Activated naive CD4-positive, alpha-beta T cell (primary cell): ENCODE measurements at regions not wholly inside any gene's neighbourhood (a gene's known extent, or its start where the extent isn't known, plus 50 kb on each side); places are given as distances from the start of the nearest gene placed in this dataset.
"Not testable (repeated sequence)": the region's sequence is repeated elsewhere in the genome, so short reads cannot be mapped to it uniquely, and the experiment has no call there.

Experiments
- DNase-seq, 4 experiments: peaks; one replicate each; lab custom pipeline; 2025; lab: John Stamatoyannopoulos, UW

DNA sequence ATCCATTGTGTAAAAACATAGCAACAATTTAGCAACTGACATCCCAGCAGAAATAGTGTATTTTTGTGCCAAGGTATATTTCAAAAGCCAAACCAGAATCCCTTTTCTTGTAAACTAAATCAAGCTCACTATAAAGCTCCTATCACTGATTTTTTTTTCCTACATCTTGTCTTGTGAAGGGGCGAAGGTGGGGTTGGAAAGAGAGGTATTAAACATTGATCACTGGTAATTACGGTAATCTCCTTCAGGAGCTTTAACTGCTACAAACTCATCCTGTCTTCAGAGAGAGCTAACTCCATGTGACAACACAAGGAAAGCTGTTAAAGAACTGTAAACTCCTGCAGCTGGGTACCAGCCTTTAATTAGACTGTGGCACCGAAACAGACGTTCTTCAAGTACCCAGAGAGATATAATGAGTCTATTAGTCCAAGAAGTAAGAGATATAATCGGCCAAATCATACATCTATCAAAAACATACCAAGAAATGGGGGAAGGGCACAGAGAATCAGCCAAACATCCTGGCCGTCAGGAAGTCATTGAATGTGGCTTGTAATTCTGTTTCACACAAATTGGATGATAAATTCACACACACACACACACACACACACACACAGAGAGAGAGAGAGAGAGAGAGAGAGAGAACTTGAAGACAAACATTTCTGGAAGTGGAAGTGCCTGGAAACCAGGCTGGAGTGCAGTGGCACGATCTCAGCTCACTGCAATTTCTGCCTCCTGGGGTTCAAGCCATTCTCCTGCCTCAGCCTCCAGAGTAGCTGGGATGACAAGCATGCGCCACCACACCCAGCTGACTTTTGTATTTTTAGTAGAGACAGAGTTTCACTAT, 111.9 kb upstream of the PPARGC1A start:
- DNase-seq: no peak

DNA sequence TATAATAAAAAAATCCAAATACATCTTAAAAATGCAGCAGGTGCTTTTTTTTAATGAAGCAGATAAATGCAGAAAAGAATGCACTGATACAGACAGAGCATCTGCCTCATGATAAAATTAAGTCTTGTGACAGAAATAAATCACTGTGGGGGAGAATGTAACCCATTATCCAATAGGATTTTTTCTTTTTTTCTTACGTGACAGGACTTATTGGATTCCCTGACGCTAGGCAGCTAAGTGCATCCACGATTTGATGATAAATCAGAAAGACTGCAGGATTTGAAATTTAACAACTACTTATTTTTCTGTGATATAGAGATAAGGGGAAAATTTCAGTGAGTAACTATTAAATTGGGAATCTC, 110.6 kb upstream of the PPARGC1A start:
- no peak for DNase-seq

DNA sequence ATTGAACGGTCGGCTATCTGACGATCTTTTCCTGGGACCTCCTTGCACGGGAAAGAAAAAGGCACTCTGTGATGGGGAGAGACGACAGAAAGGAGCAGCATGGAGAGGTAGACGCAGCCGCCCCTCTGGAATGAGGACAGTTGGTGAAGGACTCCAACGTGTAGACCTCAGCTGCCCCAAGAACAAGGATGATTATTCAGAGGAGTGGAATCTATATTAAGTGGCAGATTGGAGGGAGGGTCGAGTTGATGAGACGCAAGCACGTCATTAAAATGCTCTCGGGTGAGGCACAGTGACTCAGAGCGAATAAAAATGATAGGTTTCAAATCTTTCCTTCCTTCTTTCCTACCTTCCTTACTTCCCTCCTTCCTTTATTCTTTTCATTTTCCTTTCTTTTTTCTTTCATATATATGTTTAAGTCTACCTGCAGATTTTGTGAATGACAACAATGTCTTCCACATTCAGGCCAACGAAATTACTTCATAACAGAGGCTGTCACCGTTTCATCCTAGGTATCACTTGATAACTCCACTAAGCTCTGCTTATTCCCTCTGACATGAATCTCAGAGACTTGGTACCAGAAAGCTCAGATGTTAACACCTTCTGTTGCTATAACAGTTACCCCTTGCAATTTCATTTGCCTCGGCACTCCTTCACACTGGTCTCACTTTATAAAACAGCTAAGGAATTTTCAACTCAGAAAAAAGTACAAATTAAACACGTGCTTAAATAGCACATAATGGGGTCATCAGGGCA, 110.0 kb upstream of the PPARGC1A start:
- DNase-seq: no peak

DNA sequence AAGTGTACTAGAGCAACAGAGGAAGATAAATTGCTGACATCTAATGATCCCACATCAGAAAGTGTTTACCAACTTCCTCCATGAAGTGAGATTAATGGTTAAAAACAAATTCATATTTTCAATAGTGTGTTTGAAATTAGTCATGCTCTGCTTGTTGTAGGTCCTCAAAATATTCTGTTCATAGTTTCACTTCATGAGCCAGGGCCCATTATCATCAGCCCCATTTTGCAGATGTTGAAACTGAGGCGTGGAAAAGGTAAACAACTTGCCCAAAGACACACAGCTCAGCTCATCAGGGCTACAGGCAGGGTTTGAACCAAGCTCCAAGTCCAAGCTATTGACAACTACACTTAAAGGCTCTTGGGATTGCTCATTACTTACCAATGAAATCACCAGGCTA, 103.5 kb upstream of the PPARGC1A start:
- DNase-seq: no peak

DNA sequence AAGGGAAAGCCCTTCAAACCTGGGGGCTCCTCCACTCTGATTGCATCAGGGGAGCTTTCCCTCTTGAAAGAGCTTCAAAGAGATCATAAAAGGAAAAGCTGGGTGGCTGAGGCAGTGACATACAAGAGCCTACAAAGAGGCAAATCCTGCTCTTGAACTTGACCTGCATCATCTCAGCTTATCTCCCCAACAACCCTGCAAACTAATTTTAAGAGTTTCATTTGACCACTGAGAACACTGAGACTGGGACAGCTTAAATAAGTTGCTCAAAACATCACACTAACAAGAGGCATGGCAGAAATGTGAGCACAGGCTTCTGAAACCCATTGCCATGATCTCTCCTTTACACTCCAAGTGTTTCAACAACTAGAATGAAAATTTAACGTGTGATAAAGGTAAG, 101.6 kb upstream of the PPARGC1A start:
- no peak for DNase-seq

DNA sequence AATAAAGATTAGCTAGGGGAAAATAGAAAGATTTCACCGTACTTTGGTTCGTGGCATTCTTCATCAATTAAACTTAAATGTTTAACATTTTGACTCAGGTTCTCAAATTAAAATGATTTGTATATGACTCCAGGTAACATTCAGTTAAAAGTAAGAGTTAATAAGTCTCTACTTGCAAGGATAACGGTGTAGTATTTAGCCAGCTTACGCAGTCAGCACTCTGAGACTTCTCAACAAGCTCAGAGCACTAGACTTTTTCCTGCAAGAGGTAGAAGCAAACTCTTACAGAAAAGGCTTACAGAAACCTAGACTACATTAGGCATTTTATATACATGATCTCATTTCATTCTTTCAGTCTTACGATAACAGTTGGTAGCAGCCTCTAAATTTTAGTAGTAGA, 96.4 kb upstream of the PPARGC1A start:
- no peak for DNase-seq

DNA sequence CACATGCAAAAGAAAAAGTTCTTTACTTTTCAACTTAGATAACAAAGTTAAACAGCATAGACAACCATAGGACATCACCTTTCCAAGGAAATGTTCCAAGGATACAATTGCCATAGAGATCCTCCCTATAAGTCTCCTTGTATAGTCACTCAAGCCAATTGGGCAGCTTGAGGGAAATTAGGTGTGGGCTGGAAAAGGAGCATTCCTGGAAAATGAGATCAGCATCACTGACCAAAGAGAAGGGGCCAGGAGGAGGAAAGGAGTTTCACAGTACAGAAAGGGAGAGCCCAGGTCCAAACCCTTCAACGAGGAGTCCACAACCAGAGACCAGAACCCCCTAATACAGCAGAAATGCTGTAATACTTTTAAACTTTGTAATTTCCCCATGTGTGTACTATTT, 91.5 kb upstream of the PPARGC1A start:
- no peak for DNase-seq

DNA sequence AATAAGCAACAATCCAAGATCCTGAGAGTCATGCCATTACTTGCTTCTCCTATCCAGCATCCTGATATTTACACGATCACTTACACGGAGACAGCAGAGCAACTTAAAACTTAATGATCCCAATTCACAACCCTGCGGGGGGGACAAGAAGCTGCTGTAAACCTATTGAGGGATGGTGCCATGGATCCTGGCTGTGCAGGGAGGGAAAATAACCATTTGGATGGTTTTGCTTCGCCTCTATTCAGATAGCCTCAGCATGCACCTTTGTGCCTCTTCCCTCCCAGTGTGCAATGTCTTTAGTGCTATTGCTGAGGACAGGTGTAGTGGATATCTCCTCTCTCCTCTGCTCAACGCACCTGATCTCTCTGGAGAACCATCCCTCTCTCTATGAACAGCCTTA, 89.7 kb upstream of the PPARGC1A start:
- DNase-seq: no peak

DNA sequence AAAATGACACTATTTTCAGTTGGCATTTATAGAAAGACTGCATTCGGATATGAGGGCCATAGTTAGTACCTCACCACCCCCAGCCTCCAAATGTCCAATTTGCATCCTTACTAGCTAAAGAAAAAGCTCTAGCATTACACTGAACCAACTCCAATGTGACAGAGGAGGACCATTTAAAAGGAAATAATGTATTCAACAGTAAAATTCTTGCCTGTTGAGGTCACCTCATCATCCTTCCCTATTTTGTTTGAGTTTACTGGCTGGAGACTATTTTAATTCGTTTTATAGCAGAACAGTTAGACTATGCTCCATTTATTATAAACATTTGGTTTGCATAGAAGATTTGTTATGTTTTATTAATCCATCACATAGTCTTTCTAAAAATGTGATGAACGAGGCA, 88.2 kb upstream of the PPARGC1A start:
- no peak for DNase-seq

DNA sequence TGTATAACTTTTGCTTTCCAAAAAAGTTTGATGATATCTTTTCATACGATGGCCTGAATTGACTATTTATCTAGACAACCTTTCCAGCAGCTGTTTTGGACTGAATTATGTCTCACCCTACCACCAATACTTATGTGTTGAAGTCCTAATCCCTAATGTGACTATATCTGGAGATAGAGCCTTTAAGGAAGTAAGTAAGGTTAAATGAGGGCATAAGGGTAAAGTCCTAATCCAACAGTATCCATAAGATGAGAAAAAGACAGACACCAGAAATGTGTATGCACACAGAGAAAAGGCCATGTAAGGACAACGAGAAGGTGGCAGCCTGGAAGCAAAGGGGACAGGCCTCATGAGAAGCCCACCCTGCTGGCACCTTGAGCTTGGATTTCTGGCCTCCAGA, 86.6 kb upstream of the PPARGC1A start:
- DNase-seq: no peak

DNA sequence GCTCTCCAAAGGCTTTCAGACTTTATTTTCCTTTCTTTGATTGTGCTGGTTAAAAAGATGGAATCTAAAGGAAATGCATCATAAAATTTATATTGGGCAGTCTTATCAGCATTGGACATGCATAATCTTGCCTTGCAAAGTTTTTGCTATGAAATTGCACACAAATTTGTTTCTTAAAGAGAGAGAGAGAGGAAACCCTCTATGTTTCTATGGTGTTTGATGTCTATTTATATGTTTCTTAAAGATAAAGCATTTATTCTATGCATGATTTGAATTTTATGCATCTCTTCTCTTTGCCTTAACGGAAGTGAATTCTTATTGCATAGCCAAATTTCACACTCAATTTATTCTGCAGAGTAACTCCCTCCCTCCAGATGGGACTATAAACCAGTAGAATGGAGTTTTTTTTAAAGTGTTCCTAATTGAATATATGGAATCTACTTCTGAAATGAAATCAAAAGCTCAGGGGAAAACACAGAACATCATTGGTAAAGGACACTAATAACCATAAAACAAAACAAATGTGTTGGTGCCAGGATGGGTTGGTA, 83.5 kb upstream of the PPARGC1A start:
- DNase-seq: no peak

DNA sequence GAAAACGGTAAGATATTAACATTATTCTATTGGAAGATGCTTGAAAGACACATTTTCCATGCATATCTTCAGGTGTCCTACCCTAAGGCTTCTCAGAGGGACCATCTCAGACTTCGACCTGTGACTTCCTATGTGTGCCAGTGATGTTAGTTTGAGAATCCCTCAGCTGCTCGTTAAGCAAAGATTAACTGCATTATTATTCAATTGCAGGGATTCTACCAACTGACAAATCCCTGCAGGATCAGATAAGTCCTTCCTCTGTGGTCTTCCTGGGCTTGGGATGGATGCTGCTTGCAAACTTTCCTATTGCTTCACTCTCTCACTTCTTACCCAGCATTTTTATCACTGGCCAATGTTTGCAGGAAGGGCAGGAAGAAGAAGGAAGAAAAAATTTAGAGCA, 83.0 kb upstream of the PPARGC1A start:
- no peak for DNase-seq

DNA sequence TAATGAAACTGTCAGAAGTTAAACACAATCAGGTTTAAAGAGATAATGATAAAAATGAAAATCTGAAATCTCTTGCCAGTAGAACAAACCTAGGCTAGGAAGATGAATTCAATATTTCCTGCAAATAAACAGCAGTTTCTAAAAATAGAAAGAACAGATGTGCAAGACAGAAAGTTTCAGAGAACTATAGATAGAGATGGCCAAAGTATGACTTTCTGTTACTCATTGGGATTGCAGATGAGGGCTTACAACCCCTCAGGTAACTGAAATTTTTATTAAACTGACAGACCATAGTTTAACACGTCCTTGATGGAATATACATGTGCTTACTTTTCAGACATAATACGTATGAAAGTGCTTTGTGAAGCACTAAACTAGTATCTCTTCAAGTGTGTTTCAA, 82.3 kb upstream of the PPARGC1A start:
- no peak for DNase-seq

DNA sequence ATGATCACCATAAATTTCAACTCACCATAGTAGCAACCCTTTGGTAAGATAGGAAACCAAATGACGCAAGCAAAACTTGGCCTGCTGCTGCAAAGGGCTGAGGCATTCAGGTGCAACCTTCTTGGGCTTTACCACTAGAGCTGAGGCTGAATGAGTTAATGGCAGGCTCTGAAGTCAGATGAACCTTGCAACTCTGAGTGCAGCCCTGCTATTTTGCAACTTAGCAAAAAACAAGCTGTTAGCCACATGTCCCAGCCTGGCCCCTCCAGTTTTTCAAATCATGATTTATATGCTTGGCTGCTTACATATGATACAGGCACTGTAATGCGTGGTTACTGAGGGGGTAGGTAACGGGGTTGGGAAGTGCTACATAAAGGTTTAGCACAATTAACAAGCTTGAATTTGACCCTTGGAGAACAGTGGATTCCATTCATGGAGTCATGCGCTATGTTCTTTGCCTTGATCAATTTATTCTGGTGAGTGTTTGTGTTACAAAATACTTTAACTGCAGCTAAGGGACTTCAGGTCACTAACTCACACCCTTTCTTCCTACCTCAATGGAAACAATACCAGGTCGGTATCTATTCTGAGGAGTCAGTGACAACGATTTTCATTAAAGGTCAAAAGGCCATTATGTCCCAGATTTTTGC, 80.5 kb upstream of the PPARGC1A start:
- DNase-seq: no peak

DNA sequence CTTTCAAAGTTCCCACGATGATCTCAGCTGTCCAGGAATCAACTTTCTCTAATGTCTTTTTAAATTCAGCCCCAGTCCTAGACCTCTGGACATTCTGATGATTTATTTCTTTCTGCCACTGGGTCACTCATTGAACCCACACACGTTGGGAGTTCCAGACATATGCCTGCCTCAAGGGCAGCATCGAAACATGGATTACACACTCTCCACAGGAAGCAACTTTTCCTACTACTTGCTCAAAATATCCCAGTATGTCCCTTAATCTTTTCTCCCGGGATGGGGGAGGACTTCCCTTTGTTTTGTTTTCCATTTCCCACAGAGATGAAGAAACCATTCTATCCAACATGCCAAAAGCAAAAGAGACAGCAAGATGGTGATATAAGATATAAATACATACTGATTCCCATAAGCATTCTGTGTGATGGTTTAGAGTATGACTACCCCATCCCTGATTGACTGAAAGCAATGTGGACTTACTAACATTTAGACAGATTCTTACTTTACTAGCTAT, 79.8 kb upstream of the PPARGC1A start:
- DNase-seq: no peak

DNA sequence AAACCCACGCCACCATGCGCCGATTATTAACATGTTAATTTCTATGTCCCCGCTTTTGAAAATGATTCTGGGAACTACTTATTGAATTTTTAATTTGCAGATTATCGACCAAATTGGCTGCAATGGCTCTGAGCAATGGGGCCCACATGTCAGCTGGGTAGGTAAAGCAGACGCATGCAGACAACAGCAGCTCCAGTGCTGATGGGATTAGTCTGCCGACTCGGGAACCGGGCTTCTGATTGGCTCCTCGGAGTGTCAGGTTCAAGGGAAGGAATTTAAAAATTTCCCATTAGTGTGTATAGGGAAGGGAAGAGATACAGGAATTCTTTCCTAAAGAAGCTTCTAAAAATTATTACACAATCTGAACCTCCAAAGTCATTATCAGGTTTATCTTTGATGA, 77.4 kb upstream of the PPARGC1A start:
- no peak for DNase-seq

DNA sequence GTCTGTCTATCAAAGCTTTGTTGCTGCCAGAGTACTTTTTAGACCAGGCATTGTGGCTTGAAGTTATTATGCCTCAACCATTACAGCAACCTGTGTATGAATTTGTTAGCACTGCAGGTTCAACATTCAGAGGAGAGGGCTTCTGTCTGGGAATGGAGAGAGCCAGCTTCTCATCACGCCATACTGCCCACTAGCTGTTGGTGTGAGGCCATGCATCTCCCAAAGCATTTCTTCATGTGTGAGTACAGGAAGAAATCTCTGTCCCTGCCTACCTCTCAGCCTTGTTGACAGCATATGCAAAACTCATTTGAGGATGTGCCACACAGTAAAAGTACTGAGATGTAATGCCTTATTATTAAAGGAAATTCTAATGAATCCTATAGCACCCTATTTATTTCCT, 76.9 kb upstream of the PPARGC1A start:
- no peak for DNase-seq

DNA sequence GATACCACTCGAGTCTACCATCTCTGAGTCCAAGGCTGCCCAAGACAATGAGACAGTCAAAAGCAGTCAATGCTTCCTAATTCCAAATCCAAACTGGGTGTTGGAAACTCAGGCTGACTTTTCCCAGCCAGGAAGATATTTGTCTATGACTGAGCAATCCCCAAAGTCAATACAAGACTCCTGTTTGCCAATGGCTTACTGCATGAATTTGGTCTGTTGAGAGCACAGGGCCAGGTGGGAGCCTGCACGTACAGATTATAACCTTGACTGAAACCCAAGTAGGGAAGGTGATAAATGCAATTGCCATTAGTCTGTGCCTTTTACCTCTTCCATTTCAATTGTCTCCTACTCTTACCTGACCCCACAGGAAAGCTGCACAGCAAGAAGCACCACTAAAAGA, 72.6 kb upstream of the PPARGC1A start:
- DNase-seq: no peak

DNA sequence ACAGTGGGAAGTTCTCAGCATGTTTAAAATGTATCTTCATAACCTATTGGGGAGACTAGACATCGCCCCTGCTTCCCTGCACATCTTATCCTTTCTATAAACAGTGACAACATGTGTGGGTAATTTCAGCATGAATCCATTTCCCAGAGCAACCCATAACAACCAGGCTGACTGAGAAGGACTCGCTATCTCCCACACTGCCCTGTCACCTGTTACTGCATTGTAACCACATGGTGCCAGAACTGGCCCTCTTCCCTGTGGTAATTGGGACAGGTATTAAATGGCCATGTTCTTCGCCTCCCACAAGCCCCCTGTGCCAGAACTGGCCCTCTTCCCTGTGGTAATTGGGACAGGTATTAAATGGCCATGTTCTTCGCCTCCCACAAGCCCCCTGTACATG, 71.5 kb upstream of the PPARGC1A start:
- not testable (repeated sequence) for DNase-seq

DNA sequence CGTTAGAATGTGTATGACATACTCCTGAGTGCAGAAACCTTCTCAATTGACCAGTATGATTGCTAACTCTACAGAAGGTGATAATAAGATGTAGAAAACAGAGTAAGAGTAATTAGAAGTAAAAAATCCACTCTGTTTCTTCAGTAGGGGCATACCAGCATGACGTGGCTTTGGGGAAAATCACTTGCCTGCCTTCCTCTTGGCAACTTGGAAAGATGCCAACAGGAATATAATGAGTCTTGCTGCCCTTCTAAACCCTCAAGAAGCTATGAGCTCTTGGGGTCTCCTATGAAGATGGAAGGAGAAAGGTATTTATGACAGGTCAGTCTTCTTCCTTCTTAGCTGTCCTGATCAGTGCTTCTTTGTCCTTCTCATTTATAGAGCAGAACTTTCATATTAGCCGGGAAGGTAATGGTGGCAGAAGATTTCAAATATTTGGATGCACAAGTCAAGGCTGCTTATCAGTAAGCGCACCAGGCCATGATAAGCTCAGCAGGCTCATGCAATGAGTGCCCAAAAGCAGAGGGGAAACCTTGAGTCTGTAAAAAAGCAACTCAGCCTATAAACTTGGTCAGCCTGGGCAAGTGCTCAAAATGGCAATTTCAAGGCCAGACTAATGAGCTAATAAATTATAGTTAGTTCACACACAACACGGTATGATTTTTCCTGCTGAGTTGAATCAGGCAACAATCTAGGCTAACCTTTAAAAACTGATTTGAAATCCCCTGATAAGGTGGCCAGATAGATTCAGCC, 69.7 kb upstream of the PPARGC1A start:
- DNase-seq: no peak

DNA sequence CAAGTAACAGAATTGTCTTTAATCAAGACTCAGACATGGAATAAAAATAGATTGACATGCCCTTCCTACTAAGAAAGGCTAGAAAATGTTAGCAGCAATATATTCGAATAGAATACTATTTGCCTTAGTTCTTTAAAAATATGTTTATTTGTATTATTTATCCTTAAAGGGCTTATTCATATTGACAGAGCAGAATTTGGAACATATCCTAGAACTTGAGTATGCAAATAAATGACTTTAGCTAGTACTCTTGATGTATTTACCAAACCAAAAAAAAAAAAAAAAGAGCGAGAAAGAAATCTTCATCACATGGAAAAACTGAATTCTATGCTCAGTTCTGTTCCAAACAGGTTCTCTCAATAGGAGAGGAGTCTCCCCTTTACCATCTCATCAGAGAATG, 68.9 kb upstream of the PPARGC1A start:
- no peak for DNase-seq

DNA sequence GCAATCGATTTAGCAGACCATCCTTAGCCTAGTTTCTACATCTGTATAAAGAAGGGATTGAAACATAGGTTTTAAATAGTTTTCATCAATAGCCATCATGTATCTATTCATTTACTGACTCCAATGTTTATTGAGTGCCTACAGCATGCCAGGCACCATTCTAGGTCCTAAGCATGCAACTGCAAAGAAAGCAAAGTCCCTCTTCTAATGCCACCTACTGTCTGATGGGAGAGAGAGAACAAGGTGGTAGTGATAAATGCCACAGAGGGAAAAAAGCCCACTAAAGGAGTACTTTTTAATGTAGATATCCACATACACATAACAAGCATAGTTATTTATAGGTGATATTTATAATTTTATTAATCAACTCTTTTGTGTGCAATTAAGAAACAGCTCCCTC, 67.6 kb upstream of the PPARGC1A start:
- no peak for DNase-seq
